AG08396 (cell line): ENCODE measurements at regions not wholly inside any gene's neighbourhood (a gene's known extent, or its start where the extent isn't known, plus 50 kb on each side); places are given as distances from the start of the nearest gene placed in this dataset.

Experiments used
- DNase-seq: peaks from one replicate; pipeline ENCODE4 v3.0.0; 2012; ENCODE audit warnings: low spot score, mixed read lengths

DNA sequence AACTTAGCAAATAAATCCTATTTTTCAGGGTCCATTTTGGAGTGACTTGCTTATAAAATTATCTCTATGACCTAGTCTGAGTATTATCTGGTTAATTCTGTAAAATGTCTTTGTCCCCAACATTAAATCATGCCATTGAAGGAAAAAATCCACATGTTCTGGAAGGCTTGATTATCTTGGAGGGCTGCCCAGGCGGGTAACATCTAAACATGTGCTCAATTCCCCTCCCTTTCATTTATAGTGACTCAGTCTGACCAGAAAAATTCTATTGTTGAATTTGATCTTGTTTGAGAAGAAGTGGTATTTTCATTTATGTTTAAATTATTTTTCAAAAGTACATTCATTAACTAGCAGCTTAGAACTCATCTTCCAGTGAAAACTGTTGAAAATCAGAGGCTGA lies 55.4 kb upstream of the SLC10A7 start:
- DNase-seq, result no peak

DNA sequence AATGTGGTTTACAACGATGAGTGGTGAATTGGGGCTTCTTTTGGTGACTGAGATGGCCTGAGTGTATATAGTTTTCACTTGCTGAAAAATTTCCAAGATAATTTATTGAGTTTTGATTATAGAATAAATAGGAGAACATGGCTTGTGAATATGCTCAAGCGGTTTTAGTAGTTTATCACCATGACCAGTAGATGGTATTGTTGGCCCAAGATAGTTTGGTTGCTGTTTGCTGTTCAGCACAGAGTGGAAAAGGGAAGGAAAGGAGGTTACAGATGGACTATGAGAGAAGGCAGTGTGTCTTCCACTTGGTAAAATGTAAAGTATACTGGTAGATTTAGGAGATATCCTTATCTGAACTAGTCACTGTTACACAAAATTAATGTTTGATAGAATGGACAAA lies 55.8 kb upstream of the POU4F2 start:
- no peak for DNase-seq

DNA sequence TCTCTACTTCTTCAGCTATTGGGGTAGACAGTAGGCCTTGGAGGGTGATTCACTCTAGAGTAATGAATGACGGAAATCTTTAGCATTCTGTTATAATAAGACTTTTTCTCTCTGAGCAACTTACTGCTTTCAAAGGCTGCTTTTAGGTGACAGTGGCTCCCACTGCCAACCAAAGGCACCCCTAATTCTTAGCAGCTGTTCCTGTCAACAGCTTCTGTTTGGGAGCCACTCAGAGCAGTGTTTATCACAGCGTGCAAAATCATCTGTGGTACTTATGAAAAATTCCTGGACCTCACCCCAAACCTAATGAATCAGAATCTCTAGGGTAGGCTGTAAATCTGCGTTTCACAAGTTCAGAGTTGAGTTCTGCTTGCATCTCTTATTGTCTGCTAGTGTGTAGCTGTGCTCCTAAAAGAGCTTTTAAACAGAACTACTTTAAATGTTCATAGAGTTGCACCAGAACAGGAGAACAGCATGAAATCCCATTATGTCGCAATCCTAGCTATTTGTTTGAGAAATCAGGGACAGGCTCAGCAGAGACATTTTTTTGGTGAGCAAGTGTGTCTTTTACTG lies 52.8 kb upstream of the POU4F2 start:
- peak; percentile 22 for DNase-seq
